ENCODE measurements at regions not wholly inside any gene's neighbourhood (a gene's known extent, or its start where the extent isn't known, plus 50 kb on each side); places are given as distances from the start of the nearest gene placed in this dataset.

DNA sequence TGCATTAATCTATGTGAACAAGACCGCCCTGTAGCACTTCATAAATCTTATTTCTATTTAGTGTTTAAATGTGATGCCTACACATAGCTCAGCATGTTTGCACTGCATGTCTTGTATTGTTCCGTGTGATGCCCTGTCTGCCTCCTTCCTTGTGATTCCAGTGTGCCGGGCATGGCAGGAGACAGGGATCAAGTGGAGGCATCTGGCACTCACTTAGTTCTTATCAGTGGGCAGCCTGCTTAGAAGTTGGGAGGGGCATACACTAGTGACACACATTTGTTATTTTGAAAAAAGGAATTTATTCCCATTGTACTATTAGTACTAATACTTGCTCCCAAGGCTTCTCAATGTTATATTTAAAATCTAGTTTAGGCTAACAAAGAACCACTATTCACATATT, 176.4 kb downstream of the KCNA5 start:
- TF ChIP-seq, protein P1, sequence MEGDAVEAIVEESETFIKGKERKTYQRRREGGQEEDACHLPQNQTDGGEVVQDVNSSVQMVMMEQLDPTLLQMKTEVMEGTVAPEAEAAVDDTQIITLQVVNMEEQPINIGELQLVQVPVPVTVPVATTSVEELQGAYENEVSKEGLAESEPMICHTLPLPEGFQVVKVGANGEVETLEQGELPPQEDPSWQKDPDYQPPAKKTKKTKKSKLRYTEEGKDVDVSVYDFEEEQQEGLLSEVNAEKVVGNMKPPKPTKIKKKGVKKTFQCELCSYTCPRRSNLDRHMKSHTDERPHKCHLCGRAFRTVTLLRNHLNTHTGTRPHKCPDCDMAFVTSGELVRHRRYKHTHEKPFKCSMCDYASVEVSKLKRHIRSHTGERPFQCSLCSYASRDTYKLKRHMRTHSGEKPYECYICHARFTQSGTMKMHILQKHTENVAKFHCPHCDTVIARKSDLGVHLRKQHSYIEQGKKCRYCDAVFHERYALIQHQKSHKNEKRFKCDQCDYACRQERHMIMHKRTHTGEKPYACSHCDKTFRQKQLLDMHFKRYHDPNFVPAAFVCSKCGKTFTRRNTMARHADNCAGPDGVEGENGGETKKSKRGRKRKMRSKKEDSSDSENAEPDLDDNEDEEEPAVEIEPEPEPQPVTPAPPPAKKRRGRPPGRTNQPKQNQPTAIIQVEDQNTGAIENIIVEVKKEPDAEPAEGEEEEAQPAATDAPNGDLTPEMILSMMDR (IDR thresholded peaks at IDR 0.05; ENCODE audit: insufficient read depth, low read depth, low read length): no peak
- no peak overlapping the region for H3K4me3 ChIP-seq (ENCODE audit: low read depth, low read length)
- DNase-seq (ENCODE audit: low read depth): no peak

- DNase-seq (ENCODE audit: low read depth): no peak
- H3K4me3 ChIP-seq (ENCODE audit: low read depth, low read length): no peak overlapping the region
- TF ChIP-seq, protein P1 (IDR thresholded peaks at IDR 0.05; ENCODE audit: insufficient read depth, low read depth, low read length): no peak
Observed at GRCh38 chr12:5220835-5221234, 177.2 kb downstream of the KCNA5 start.

DNA sequence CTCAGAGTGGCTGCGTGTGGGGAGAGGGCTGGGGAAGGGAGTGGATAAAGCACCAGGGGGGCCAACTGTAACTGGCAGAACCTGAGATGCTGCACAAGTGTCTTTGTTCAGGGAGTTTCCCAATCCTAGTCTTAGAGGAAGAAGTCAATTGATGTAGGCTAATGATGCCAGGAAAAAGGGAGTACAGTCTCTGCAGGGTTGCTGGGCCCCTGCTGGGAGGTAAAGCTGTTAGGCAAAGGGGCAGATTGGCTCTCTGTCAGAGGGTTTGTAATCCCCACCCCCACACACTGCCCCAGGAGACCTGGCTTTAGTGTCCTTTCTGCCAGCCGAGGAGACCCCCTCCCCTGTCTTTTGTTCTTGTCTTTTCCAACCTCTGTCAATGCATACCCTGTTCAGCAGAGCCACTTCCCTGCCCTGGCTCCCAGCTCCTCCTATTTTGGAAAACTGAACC, 178.4 kb downstream of the KCNA5 start:
- H3K4me3 ChIP-seq (ENCODE audit: low read depth, low read length): no peak overlapping the region
- DNase-seq (ENCODE audit: low read depth): no peak
- TF ChIP-seq, protein P1 (IDR thresholded peaks at IDR 0.05; ENCODE audit: insufficient read depth, low read depth, low read length): no peak

DNA sequence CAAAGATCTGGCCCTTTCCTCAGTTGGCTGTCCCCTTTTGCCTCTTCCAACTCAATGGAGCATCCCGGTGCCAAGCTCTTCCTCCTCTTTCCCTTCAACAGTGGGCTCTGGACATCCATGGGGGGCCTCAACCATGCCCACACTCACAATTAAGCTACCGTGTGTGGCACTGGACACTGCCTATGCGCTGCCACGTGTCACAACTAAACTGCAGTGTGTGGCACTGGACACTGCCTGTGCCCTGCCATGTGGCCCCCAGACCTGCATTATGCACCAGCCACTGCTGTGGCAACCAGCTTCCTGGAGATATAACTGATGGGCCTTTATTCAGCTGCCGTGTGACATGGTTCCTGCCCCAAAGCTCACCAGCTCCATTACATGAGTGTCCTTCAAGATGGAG, 179.1 kb downstream of the KCNA5 start:
- no peak overlapping the region for H3K4me3 ChIP-seq (ENCODE audit: low read depth, low read length)
- TF ChIP-seq, protein P1 (IDR thresholded peaks at IDR 0.05; ENCODE audit: insufficient read depth, low read depth, low read length): no peak
- DNase-seq (ENCODE audit: low read depth): no peak

DNA sequence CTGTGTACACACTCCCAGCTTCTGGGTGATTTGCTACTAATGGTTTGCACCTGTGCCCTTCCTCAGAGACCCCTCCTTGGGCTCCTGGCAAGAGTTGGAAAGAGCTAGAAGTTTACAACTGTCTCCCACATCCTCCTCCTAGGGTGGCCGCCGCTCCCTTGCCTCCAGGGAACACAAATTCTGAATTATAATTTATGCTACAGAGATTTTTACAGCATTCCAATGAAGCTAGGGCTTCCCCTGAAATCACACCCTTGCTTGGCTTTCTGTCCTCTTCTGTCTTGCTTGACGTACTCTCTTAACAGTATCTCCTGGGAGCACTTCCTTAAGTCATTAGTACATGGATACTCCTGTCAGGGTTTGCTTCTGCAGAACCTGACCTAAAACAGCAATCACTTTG, 180.2 kb downstream of the KCNA5 start:
- TF ChIP-seq, protein P1 (IDR thresholded peaks at IDR 0.05; ENCODE audit: insufficient read depth, low read depth, low read length): no peak
- DNase-seq (ENCODE audit: low read depth): no peak
- H3K4me3 ChIP-seq (ENCODE audit: low read depth, low read length): no peak overlapping the region

- no peak overlapping the region for H3K4me3 ChIP-seq (ENCODE audit: low read depth, low read length)
- TF ChIP-seq, protein P1 (IDR thresholded peaks at IDR 0.05; ENCODE audit: insufficient read depth, low read depth, low read length): no peak
- no peak for DNase-seq (ENCODE audit: low read depth)
Observed at GRCh38 chr12:5226581-5226980, 182.9 kb downstream of the KCNA5 start.

DNA sequence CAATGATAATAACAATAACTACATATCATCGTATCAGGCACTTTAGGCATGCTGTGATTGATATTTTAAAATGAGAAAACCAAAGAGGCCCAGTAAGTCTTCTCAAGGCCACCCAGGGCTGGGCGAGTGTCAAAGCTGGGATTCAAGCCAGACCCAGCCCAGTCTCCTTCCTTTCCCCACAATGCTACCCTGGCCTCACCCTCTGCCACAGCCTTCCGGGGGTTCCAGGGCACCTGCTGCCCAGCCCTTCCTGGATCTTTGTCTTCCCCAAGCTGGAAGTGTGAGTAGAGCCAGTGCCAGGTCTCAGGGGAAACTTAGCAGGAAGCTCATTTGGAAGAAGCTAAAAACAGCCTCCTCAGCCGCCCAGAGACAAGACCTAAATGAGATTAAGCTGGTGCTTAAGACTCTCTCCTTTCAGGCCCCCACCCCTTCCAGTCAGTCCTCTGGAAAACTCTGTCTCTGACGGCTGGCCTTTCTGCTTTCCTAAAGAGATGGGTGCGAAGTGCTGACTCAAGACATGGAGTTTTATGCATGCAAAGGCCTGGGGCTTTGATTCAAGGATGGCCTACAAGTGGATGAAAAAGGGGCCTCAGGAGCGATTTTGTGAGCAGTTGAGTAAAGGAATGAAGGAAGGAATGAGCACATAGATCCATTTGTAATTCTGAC, 184.2 kb downstream of the KCNA5 start:
- no peak overlapping the region for H3K4me3 ChIP-seq (ENCODE audit: low read depth, low read length)
- TF ChIP-seq, protein P1 (IDR thresholded peaks at IDR 0.05; ENCODE audit: insufficient read depth, low read depth, low read length): no peak
- no peak for DNase-seq (ENCODE audit: low read depth)
